Neural progenitor cell (in vitro differentiated cells): ENCODE measurements at regions not wholly inside any gene's neighbourhood (a gene's known extent, or its start where the extent isn't known, plus 50 kb on each side); places are given as distances from the start of the nearest gene placed in this dataset.

Experiments used
- CTCF ChIP-seq: fragments of 200-600 bp; sonication (generic); IDR thresholded peaks from 2 replicates; pipeline ENCODE4 v1.5.1; 2017; ENCODE audit warnings: antibody characterized with exemption, mild to moderate bottlenecking
- EZH2phosphoT487 ChIP-seq: fragments of 200-600 bp; sonication (generic); IDR thresholded peaks from 2 replicates; pipeline ENCODE4 v1.6.1; 2017; ENCODE audit warnings: antibody characterized with exemption

- no peak for TF ChIP-seq CTCF
- no peak for TF ChIP-seq EZH2phosphoT487
These were observed 203.6 kb downstream of the TRIM29 start for GRCh38 chr11:119934267-119934666.
